ENCODE measurements at regions not wholly inside any gene's neighbourhood (a gene's known extent, or its start where the extent isn't known, plus 50 kb on each side); places are given as distances from the start of the nearest gene placed in this dataset.

GRCh38 chr2:188875104-188875503, 99.1 kb upstream of the COL3A1 start:
- TF ChIP-seq CTCF (IDR thresholded peaks at IDR 0.05): no peak
- TF ChIP-seq POLR2A (IDR thresholded peaks at IDR 0.05): no peak

Measured in prostate gland (tissue), 2 donors.